GM21825 (cell line): ENCODE measurements at regions not wholly inside any gene's neighbourhood (a gene's known extent, or its start where the extent isn't known, plus 50 kb on each side); places are given as distances from the start of the nearest gene placed in this dataset.
"Not testable (repeated sequence)": the region's sequence is repeated elsewhere in the genome, so short reads cannot be mapped to it uniquely, and the experiment has no call there.

ENCODE experiments used
- ATAC-seq: cut with Tn5 transposase; IDR thresholded peaks from one replicate; pipeline ENCODE4 v1.9.1; 2021; ENCODE audit warnings: mild to moderate bottlenecking, moderate library complexity; ENCODE audit not compliant: unreplicated experiment

DNA sequence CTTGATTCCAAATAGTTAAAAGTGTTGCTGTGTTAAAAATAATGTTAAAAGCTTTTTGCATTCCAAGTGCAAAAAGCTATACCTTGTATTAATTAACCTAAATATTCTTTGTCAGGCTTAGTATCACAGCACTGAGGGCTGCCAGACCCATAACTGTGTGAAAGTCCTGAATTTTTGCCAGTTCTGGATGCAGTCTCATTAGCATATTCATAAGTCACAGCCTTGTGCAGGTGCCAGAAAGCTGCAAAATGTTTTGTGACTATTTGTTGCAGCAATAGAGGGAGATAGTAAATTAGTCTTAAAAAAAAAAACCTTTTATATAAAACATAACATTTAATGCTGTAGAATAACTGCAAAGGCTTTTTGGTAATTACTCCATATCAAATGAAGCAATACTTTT is 56.6 kb downstream of the SLITRK1 start:
- no peak for ATAC-seq

GRCh38 chr13:83824560-83824959 is 57.7 kb downstream of the SLITRK1 start:
- ATAC-seq, result no peak

DNA sequence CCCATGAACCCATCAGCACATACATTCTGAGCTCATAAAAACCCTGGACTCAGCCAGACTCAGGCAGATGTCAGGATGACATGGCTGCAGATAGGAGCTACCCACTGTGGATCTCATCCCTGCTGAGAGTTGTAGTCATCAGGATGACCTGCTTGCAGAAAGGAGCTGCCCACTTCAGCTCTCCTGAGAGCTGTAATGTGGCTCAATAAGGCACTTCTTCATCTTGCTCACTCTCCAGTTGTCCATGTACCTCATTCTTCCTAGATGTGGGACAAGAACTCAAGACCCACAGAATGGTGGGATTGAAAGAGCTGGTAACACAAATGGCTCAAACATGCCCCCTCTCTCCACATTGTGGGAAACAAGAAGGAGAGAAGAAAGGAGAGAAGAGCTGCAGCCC is 58.2 kb downstream of the SLITRK1 start:
- no peak for ATAC-seq

- no peak for ATAC-seq
These were observed 62.7 kb downstream of the SLITRK1 start for GRCh38 chr13:83819611-83820010.

DNA sequence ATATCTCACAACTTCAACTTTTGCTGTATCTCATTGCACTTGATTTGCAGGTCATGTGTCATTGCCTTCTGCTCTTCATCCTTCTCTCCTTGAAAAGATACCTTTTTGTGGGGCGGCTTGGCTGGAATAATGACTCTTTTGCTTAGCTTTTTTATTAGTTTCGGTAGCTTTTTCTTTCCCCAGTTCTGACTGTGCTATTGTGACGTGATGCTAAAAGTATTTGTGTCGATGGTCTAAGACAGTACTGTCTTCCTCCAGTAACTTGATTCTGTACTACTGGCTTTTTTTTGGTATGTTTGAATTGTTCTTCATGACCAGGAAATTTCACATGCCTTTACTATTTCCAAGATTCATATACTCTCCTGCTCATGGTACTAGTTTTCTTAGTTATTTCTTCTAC is 63.1 kb downstream of the SLITRK1 start:
- no peak for ATAC-seq

DNA sequence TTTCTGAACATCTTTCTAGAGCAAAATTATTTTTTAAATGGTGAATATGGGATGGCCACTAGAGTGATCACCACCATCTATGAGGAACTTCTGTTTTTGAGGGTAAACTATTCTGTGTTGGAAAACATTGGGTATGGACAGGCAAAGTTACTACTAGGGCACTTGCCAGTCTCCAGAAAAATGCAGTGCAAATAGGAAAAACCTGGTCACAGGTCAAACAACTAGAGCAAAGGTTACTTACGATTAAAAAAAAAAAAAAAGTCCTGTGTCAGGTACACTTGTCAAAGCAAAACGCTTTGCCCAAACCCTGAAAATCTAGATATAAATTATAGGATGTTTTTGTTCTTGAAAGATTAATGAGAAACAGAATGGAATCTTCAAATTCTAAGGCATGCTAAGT is 66.2 kb downstream of the SLITRK1 start:
- ATAC-seq, result no peak

DNA sequence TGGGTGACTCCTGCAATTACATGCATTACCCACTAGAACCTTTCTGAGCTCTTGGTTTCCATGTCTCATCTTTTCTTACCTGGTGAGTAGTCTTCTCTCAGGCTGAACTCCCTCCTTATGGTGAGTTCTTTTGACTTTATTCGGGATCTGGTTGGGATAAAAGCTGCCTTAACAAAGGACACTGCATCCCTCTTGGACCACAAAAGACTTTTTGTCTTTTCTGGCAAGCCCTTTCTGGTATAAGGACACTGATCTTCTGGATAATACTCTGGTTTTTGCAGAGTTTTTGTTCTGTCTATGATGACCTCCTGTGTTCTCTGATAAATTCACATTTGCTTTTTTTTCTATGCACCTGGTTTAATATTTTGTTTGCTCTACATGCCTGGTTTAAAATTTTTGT is 66.7 kb downstream of the SLITRK1 start:
- ATAC-seq, result no peak

DNA sequence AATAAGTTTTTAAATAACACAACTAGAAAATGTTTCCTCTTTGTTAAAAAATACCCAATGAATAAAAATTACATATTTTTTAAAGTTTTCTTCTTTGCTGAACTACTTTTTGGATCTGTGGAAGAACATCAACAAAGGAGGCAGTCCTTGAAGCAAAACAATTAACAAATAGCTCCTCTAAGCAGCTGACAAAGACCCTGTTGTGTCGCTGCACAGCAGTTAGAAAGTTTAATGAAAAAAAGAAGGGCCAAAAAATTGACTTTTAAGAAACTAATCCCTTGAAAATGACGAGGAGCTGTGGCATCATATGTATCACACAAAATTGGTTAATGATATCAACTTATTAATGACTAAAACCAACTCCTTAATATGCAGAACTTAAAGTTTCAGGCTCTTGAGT is 72.1 kb downstream of the SLITRK1 start:
- ATAC-seq, result no peak

GRCh38 chr13:83804356-83804962 is 77.8 kb downstream of the SLITRK1 start:
- no peak for ATAC-seq

DNA sequence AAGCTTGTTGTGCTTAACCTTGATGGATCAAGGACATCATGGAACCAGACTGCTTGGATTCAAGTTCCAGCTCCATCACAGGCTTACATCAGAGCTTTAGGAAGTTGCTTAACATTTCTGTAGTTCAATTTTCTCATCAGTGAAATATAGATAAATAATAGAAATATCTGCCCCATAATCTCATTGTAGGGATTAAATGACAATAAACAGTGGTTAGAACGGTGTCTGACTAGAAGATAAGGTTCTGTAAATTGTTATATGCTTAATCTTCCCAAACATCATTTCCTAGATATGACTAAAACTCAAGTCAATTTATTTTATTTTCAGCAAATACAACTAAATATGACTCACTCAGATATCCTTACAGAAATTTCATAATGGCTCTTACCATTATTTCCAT is 83.5 kb downstream of the SLITRK1 start:
- ATAC-seq, result no peak

DNA sequence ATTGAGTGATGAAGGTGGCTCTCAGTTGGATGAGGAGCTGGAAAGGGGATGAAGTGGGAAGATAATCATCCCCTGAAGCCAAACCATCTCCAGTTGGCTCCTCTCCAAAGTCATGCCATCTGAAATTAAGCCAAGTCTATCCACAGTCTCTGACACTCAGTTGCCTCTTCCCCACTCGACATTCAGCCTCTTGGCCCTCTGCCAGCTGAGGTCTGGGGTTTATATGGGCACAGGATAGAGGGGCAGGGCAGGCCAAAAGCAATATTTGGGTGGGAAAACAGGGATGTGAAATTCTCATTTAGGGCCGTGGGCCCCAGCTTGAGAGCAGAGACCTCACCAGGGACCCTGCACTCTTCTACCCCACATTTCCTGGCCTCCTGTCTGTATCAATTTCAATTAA is 85.9 kb downstream of the SLITRK1 start:
- ATAC-seq, result no peak

- no peak for ATAC-seq
These were observed 87.7 kb downstream of the SLITRK1 start for GRCh38 chr13:83794583-83794982.

- ATAC-seq, result no peak
These were observed 102.0 kb downstream of the SLITRK1 start for GRCh38 chr13:83780227-83780626.

- no peak for ATAC-seq
These were observed 108.3 kb downstream of the SLITRK1 start for GRCh38 chr13:83773961-83774360.

- ATAC-seq, result no peak
These were observed 116.5 kb downstream of the SLITRK1 start for GRCh38 chr13:83765796-83766195.

DNA sequence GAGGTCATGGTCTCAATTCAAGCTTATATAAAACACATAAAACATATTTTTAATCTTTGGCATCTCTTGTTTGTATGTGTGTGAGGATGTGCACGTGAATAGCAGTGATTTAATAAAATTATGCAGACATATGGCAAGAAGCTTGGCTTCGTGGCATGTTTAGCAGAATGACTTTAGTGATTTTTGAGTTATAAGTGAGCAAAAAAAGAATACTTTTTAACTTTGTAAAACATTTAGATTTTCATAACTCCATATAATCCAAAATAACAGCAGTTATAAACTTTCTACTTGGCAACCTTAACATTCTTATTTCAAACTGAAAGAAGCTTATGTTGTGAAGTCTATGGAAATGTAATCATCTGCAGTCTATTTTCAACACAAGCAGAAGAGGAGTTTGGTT is 120.6 kb downstream of the SLITRK1 start:
- ATAC-seq, result no peak

DNA sequence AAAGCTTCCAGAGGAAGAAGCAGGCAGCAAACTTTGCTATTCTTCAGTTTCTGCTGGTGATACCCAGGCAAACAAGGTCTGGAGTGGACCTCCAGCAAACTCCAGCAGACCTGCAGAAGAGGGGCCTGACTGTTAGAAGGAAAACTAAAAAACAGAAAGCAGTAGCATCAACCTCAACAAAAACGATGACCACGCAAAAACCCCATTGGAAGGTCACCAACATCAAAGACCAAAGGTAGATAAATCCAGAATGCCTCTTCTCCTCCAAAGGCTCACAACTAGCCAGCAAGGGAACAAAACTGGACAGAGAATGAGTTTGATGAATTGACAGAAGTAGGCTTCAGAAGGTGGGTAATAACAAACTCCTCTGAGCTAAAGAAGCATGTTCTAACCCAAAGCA is 127.1 kb downstream of the SLITRK1 start:
- ATAC-seq, result not testable (repeated sequence)

- ATAC-seq, result no peak
These were observed 128.2 kb downstream of the SLITRK1 start for GRCh38 chr13:83753912-83754624.

GRCh38 chr13:83752141-83752540 is 130.1 kb downstream of the SLITRK1 start:
- ATAC-seq, result no peak

DNA sequence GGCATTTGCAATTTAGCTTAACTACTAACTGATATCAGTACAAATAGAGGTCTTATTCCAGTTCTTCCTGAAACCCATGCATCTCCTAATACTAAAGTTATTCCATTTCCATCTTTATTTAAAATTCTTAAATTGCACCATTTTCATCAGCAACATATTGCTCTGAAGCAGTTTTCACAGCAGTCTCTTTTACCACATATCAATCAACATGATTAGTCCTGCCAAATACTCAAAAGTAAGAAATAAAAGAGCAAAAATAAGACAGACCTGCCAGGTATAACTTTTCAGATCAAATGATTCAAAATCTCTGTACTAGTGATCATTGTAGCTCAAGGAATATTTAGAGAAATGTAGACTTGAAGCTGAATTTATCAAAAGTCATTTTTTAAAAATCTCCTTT is 141.7 kb downstream of the SLITRK1 start:
- no peak for ATAC-seq

- ATAC-seq, result no peak
These were observed 143.9 kb downstream of the SLITRK1 start for GRCh38 chr13:83738407-83738806.

- no peak for ATAC-seq
These were observed 149.0 kb downstream of the SLITRK1 start for GRCh38 chr13:83733293-83733692.

DNA sequence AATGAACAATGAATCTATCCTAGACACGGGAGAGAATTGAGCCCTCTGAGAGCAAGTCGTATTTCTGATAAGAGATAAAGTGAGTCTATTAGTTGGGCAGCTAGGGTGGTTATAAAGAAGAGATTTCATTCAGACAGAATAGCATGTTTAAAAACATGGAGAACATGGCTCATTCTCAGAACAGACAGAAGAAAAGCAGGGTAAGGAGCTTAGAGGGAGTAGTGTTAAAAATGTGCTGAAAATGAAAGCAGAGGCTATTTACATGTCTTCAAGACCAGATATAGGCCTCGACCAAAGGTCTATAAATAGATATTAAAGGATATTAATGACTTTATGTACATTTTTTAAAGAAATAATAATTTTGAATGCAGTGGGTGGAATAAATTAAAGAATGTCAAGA is 149.5 kb downstream of the SLITRK1 start:
- ATAC-seq, result no peak
